ENCODE measurements at regions not wholly inside any gene's neighbourhood (a gene's known extent, or its start where the extent isn't known, plus 50 kb on each side); places are given as distances from the start of the nearest gene placed in this dataset.

DNA sequence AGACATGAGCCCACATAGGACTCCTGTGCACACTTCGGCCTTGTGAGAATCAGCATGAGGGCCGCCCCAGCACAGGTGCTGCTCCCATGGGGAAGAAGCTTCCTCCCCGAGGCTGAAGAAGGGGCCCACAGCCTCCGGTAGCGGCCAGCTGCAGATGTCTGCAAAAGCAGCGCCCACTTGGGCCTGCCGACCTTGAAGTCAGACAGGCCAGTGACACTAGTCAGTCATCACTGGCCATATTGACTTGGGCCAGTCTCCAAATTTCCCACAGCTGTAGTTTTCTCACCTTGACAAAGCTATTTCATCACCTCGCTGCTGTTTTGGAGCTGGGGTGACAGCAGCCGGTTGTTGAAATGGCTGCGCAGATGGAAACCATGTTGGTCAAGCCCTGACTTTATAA lies 83.0 kb downstream of the RIPK4 start (continued):
- TF ChIP-seq, protein P1, sequence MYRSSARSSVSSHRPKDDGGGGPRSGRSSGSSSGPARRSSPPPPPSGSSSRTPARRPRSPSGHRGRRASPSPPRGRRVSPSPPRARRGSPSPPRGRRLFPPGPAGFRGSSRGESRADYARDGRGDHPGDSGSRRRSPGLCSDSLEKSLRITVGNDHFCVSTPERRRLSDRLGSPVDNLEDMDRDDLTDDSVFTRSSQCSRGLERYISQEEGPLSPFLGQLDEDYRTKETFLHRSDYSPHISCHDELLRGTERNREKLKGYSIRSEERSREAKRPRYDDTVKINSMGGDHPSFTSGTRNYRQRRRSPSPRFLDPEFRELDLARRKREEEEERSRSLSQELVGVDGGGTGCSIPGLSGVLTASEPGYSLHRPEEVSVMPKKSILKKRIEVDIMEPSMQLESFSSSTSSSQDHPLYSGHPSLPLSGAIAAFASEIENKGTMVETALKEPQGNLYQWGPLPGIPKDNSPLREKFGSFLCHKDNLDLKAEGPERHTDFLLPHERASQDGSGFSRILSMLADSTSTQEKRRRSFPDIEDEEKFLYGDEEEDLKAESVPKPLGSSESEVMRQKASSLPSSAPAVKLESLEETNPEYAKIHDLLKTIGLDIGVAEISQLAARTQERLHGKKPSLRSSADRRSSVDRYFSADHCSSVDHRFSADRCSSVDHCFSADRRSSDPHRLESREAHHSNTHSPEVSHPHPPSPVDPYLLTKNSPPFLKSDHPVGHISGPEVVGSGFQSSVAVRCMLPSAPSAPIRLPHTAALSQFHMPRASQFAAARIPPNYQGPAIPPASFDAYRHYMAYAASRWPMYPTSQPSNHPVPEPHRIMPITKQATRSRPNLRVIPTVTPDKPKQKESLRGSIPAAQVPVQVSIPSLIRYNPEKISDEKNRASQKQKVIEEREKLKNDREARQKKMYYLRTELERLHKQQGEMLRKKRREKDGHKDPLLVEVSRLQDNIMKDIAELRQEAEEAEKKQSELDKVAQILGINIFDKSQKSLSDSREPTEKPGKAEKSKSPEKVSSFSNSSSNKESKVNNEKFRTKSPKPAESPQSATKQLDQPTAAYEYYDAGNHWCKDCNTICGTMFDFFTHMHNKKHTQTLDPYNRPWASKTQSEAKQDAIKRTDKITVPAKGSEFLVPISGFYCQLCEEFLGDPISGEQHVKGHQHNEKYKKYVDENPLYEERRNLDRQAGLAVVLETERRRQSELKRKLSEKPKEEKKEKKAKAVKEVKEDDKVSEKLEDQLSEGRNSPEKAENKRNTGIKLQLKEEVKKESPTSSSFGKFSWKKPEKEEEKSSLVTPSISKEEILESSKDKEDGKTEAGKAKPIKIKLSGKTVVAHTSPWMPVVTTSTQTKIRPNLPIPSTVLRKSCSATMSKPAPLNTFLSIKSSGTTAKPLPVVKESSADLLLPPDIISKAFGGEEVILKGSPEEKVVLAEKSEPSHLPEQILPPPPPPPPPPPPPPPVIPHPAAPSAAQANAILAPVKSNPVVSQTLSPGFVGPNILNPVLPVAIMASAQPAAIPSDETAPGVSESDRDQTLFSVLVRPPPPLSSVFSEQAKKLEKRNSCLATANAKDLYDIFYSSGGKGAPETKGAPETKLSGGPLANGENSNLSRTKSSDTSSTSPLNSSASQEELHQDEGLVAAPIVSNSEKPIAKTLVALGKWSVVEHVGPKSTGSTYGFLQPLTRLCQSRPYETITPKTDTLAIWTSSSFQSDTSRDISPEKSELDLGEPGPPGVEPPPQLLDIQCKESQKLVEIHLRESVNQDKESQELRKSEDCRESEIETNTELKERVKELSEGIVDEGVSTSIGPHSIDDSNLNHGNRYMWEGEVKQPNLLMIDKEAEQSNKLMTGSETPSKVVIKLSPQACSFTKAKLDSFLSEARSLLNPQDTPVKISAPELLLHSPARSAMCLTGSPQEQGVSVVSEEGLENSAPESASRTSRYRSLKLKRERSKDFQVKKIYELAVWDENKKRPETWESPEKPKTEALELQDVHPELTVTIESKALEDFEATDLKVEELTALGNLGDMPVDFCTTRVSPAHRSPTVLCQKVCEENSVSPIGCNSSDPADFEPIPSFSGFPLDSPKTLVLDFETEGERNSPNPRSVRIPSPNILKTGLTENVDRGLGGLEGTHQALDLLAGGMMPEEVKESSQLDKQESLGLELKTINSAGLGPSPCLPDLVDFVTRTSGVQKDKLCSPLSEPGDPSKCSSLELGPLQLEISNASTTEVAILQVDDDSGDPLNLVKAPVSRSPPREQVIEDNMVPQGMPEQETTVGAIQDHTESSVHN (CRISPR knock-in tag; IDR thresholded peaks at IDR 0.05): no peak
- TF ChIP-seq ZNF558 (CRISPR knock-in tag; IDR thresholded peaks at IDR 0.05; ENCODE audit: borderline replicate concordance): no peak
- TF ChIP-seq RAD51 (IDR thresholded peaks at IDR 0.05; ENCODE audit: borderline replicate concordance): no peak
- TF ChIP-seq FOXA1 (IDR thresholded peaks at IDR 0.05): no peak
- peak; percentile 54; the same call in 1 of the 2 replicates for TF ChIP-seq FOXA1 (CRISPR knock-in tag; IDR thresholded peaks at IDR 0.05)
- TF ChIP-seq, protein P2, sequence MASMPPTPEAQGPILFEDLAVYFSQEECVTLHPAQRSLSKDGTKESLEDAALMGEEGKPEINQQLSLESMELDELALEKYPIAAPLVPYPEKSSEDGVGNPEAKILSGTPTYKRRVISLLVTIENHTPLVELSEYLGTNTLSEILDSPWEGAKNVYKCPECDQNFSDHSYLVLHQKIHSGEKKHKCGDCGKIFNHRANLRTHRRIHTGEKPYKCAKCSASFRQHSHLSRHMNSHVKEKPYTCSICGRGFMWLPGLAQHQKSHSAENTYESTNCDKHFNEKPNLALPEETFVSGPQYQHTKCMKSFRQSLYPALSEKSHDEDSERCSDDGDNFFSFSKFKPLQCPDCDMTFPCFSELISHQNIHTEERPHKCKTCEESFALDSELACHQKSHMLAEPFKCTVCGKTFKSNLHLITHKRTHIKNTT (CRISPR knock-in tag; IDR thresholded peaks at IDR 0.05): no peak
- TF ChIP-seq YEATS4 (CRISPR knock-in tag; IDR thresholded peaks at IDR 0.05; ENCODE audit: borderline replicate concordance): no peak
- no peak for TF ChIP-seq ZNF543 (CRISPR knock-in tag; IDR thresholded peaks at IDR 0.05)
- TF ChIP-seq, protein P3, sequence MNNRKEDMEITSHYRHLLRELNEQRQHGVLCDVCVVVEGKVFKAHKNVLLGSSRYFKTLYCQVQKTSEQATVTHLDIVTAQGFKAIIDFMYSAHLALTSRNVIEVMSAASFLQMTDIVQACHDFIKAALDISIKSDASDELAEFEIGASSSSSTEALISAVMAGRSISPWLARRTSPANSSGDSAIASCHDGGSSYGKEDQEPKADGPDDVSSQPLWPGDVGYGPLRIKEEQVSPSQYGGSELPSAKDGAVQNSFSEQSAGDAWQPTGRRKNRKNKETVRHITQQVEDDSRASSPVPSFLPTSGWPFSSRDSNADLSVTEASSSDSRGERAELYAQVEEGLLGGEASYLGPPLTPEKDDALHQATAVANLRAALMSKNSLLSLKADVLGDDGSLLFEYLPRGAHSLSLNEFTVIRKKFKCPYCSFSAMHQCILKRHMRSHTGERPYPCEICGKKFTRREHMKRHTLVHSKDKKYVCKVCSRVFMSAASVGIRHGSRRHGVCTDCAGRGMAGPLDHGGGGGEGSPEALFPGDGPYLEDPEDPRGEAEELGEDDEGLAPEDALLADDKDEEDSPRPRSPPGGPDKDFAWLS (CRISPR knock-in tag; IDR thresholded peaks at IDR 0.05; ENCODE audit: borderline replicate concordance): no peak
- TF ChIP-seq SRF (IDR thresholded peaks at IDR 0.05; ENCODE audit: low read depth, low read length): no peak
- no peak for TF ChIP-seq NCOA5 (CRISPR knock-in tag; IDR thresholded peaks at IDR 0.05)
- TF ChIP-seq ZNF850 (CRISPR knock-in tag; conservative IDR thresholded peaks at IDR 0.05): no peak
- no peak for TF ChIP-seq XRCC5 (optimal IDR thresholded peaks at IDR 0.05; ENCODE audit: low read length)
- TF ChIP-seq SMARCE1 (IDR thresholded peaks at IDR 0.05; ENCODE audit: borderline replicate concordance): no peak
- TF ChIP-seq ZNF121 (CRISPR knock-in tag; IDR thresholded peaks at IDR 0.05): no peak
- no peak for TF ChIP-seq CBX5 (CRISPR knock-in tag; IDR thresholded peaks at IDR 0.05; ENCODE audit: borderline replicate concordance)
- TF ChIP-seq, protein P4, sequence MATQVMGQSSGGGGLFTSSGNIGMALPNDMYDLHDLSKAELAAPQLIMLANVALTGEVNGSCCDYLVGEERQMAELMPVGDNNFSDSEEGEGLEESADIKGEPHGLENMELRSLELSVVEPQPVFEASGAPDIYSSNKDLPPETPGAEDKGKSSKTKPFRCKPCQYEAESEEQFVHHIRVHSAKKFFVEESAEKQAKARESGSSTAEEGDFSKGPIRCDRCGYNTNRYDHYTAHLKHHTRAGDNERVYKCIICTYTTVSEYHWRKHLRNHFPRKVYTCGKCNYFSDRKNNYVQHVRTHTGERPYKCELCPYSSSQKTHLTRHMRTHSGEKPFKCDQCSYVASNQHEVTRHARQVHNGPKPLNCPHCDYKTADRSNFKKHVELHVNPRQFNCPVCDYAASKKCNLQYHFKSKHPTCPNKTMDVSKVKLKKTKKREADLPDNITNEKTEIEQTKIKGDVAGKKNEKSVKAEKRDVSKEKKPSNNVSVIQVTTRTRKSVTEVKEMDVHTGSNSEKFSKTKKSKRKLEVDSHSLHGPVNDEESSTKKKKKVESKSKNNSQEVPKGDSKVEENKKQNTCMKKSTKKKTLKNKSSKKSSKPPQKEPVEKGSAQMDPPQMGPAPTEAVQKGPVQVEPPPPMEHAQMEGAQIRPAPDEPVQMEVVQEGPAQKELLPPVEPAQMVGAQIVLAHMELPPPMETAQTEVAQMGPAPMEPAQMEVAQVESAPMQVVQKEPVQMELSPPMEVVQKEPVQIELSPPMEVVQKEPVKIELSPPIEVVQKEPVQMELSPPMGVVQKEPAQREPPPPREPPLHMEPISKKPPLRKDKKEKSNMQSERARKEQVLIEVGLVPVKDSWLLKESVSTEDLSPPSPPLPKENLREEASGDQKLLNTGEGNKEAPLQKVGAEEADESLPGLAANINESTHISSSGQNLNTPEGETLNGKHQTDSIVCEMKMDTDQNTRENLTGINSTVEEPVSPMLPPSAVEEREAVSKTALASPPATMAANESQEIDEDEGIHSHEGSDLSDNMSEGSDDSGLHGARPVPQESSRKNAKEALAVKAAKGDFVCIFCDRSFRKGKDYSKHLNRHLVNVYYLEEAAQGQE (IDR thresholded peaks at IDR 0.05; ENCODE audit: borderline replicate concordance in 1 of 2, low read depth in 1 of 2, low read length in 2 of 2): no peak

Measured in HepG2 (cell line).